Endothelial cell of umbilical vein (primary cell): ENCODE measurements at regions not wholly inside any gene's neighbourhood (a gene's known extent, or its start where the extent isn't known, plus 50 kb on each side); places are given as distances from the start of the nearest gene placed in this dataset.

Source experiments
- BruUV-seq: library from RNA; stranded (reverse); fragments of 400-500 nt; replicated peaks from 2 replicates; lab custom pipeline; 2021; lab: Mats Ljungman, UMichigan
- CTCF ChIA-PET: fragments of 300-600, 350-600 bp; sonication (Branson Sonifier 250); formaldehyde crosslinking; loops from one replicate; lab custom pipeline; 2021; ENCODE audit warnings: antibody characterized with exemption, inconsistent platforms; lab: Charles Lee
- POLR2A ChIA-PET: fragments of 300-600, 350-600 bp; sonication (Branson Sonifier 250); formaldehyde crosslinking; loops from one replicate; lab custom pipeline; 2021; ENCODE audit warnings: antibody characterized with exemption, inconsistent platforms; lab: Charles Lee
- DNase-seq: peaks from one replicate; pipeline ENCODE4 v3.0.0-alpha.2; 2011; ENCODE audit warnings: low read depth, low spot score
- FAIRE-seq: peaks from 2 replicates; lab custom pipeline; 2011; peaks lifted over from hg19 to GRCh38; lab: Jason Lieb, UNC
- H2AFZ ChIP-seq: 2 replicates; pipeline ENCODE4 v1.6.0; 2012; ENCODE audit warnings: low read depth, low read length, control low read depth, inconsistent platforms
- H3K27ac ChIP-seq: 2 replicates; pipeline ENCODE4 v1.5.1; 2011; ENCODE audit warnings: low read depth, mild to moderate bottlenecking, control low read depth, low read length, moderate library complexity; ENCODE audit not compliant: insufficient read depth
- H3K27me3 ChIP-seq, 2 experiments: 2 replicates each; pipeline versions ENCODE4 v1.6.0 to v1.6.1; 2011; ENCODE audit warnings: low read length in 2 of 2, mixed read lengths in 1 of 2; ENCODE audit not compliant: control insufficient read depth in 2 of 2, insufficient read depth in 2 of 2
- H3K36me3 ChIP-seq, 2 experiments: 2 replicates in 1 of 2; 3 replicates in 1 of 2; pipeline ENCODE4 v1.5.1; 2011; ENCODE audit warnings: low read length in 2 of 2, mild to moderate bottlenecking in 1 of 2, moderate library complexity in 1 of 2; ENCODE audit not compliant: control insufficient read depth in 2 of 2, insufficient read depth in 2 of 2; ENCODE audit errors: extremely low read depth in 1 of 2
- H3K4me1 ChIP-seq: 3 replicates; pipeline ENCODE4 v1.5.1; 2011; ENCODE audit warnings: mild to moderate bottlenecking, low read length; ENCODE audit not compliant: control insufficient read depth, insufficient read depth; ENCODE audit errors: extremely low read depth
- H3K4me2 ChIP-seq: 2 replicates; pipeline ENCODE4 v1.6.1; 2011; ENCODE audit warnings: low read length, control low read depth, mixed read lengths; ENCODE audit not compliant: insufficient read depth
- H3K4me3 ChIP-seq, 3 experiments: fragments of 200-600 bp in 1 of 3; sonication (generic), shearing (Covaris generic) in 1 of 3; replicated peaks in 1 of 3; 2 replicates each; pipeline ENCODE4 v1.5.1; 2011 to 2016; ENCODE audit warnings: control low read depth in 3 of 3, low read length in 3 of 3, mild to moderate bottlenecking in 2 of 3, inconsistent platforms in 1 of 3, low read depth in 1 of 3, moderate library complexity in 1 of 3; ENCODE audit not compliant: insufficient read depth in 1 of 3
- H3K79me2 ChIP-seq: 2 replicates; pipeline ENCODE4 v1.6.0; 2012; ENCODE audit warnings: low read length, inconsistent platforms; ENCODE audit not compliant: control insufficient read depth, insufficient read depth
- H3K9ac ChIP-seq: replicated peaks from 2 replicates; pipeline ENCODE3; 2011; ENCODE audit warnings: low read length, control low read depth; ENCODE audit not compliant: insufficient read depth; ENCODE audit errors: extremely low read depth
- H3K9me1 ChIP-seq: replicated peaks from 3 replicates; pipeline ENCODE4 v1.6.0; 2011; ENCODE audit warnings: mild to moderate bottlenecking, low read length; ENCODE audit not compliant: control insufficient read depth, insufficient read depth; ENCODE audit errors: extremely low read depth
- H3K9me3 ChIP-seq: replicated peaks from 2 replicates; pipeline ENCODE4 v1.5.1; 2012; ENCODE audit warnings: low read length, inconsistent platforms; ENCODE audit not compliant: control insufficient read depth, insufficient read depth
- H4K20me1 ChIP-seq: replicated peaks from 2 replicates; pipeline ENCODE3; 2011; ENCODE audit warnings: mild to moderate bottlenecking, low read length; ENCODE audit not compliant: control insufficient read depth, insufficient read depth; ENCODE audit errors: extremely low read depth
- CTCF ChIP-seq, 2 donors: IDR thresholded peaks; 1 replicate in 1 of 2; 2 replicates in 1 of 2; pipeline ENCODE4 v1.5.1; 2011; ENCODE audit warnings: low read length in 2 of 2, mild to moderate bottlenecking in 2 of 2, moderate library complexity in 2 of 2, control low read depth in 1 of 2, inconsistent platforms in 1 of 2, low read depth in 1 of 2; ENCODE audit not compliant: insufficient read depth in 1 of 2; ENCODE audit errors: extremely low read depth in 1 of 2
- EZH2 ChIP-seq: IDR thresholded peaks from 2 replicates; pipeline ENCODE4 v1.6.1; 2012; ENCODE audit warnings: borderline replicate concordance, low read depth, mild to moderate bottlenecking, moderate library complexity, low read length, inconsistent platforms; ENCODE audit not compliant: severe bottlenecking
- FOS ChIP-seq: IDR thresholded peaks from 2 replicates; pipeline ENCODE4 v1.6.1; 2011; ENCODE audit warnings: mild to moderate bottlenecking, low read length, moderate library complexity, borderline replicate concordance; ENCODE audit not compliant: insufficient read depth
- GATA2 ChIP-seq: IDR thresholded peaks from 2 replicates; pipeline ENCODE4 v1.7.0; 2011; ENCODE audit warnings: low read depth, mild to moderate bottlenecking, moderate library complexity, mixed read lengths, low read length; ENCODE audit not compliant: insufficient read length, insufficient read depth
- JUN ChIP-seq: IDR thresholded peaks from 2 replicates; pipeline ENCODE4 v1.6.1; 2011; ENCODE audit warnings: borderline replicate concordance, low read depth; ENCODE audit not compliant: insufficient read length, insufficient read depth
- MYC ChIP-seq: IDR thresholded peaks from one replicate; pipeline ENCODE4 v1.6.1; 2011; ENCODE audit warnings: mild to moderate bottlenecking, low read depth, low read length
- POLR2A ChIP-seq: IDR thresholded peaks from 2 replicates; pipeline ENCODE4 v1.6.1; 2012; ENCODE audit warnings: low read depth, mild to moderate bottlenecking, control low read depth, low read length
- POLR2AphosphoS5 ChIP-seq: IDR thresholded peaks from 2 replicates; pipeline ENCODE4 v1.6.1; 2012; ENCODE audit warnings: low read depth, mild to moderate bottlenecking, control low read depth, low read length, moderate library complexity; ENCODE audit not compliant: insufficient read depth
- dilution Hi-C: fragments of 300-500 bp; cut with MboI; formaldehyde crosslinking; loops from one replicate; pipeline ENCODE4 v1.15.0; 2019; ENCODE audit warnings: low sequenced_read_pairs; ENCODE audit not compliant: extremely low pct_ligation_motif_present
- intact Hi-C: fragments of 100-400 bp; cut with micrococcal nuclease; formaldehyde crosslinking; loops from one replicate; pipeline ENCODE4 v1.10.0; 2022
- TF ChIP-seq, protein P1 (sequence below): IDR thresholded peaks from 2 replicates; pipeline ENCODE4 v1.6.1; 2011; ENCODE audit not compliant: insufficient read depth, insufficient read length

DNA sequence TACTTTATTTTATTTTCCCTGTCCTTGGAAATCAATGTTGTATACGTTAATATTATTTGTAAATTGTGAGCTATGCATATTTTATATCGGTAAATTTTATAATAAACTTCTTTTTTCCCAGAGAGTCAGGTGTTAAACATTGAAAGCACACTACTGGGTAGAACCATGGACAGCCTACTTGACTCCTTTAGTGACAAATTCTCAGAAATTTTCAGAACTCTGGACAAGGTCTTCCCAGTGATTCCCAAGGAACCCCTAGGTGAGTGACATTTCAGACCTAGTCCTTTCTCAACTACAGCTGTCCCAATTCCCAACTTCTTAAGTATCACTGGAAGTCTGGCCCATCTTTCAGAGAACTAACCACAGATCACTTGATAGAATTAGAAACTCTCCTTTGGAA, 107.2 kb downstream of the RCN1 start:
- CTCF ChIA-PET, result no interaction called here

DNA sequence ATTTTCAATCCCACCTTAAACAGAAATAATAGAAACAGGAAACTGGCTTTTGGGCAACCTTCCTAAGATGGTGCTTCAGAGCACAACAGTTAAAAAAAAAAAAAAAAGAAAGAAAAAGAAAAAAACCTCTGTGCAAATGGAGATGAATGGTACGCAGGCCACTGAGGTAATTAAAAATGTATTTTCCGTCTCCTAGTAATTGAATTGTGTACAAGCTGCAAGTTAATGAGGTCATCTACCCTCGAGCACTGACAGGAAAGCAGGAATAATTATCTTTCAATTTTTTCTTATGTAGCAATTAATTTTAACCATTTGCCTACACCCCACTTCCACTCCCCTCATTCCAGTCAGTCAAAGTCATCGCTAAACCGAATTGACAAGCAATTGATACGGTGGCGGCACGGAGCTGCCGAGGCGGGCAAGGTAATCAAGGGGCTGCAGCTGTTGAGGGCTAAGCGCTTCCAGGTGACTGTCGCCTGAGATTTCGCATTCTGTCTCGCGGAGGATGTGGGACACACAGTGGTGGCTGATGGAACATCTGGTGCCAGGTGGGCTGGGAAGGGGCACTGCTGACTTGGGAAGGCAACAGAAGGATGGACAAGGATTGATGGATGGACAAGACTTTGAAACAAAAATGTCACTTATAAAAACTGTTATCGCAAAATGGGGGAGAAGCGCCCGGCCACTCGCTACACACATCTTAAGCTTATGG, 109.4 kb downstream of the RCN1 start:
- TF ChIP-seq POLR2A (no peak), POLR2AphosphoS5 (no peak), GATA2 (no peak), EZH2 (no peak), CTCF (IDR thresholded peaks at IDR 0.05; ENCODE audit: extremely low read depth in 1 of 2, insufficient read depth in 1 of 2, low read depth in 1 of 2, low read length in 2 of 2) (no peak), MYC (no peak), FOS (no peak), JUN (no peak)
- TF ChIP-seq, protein P1, sequence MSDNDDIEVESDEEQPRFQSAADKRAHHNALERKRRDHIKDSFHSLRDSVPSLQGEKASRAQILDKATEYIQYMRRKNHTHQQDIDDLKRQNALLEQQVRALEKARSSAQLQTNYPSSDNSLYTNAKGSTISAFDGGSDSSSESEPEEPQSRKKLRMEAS, result no peak

More for the DNA sequence above, 107.2 kb downstream of the RCN1 start:
- Histone ChIP-seq H3K9me3 (no peaks in the 10 kb centered on the region), H3K36me3 (no peaks in the 10 kb centered on the region), H3K27me3 (peaks cover 0 to 2% of the 10 kb centered on the region in 2 experiments), H3K27ac (no peak overlapping the region), H3K4me1 (no peaks in the 10 kb centered on the region), H3K9ac (no peak overlapping the region), H3K4me3 (no peak overlapping the region), H3K79me2 (no peaks in the 10 kb centered on the region), H3K4me2 (no peak overlapping the region), H2AFZ (no peak overlapping the region), H3K9me1 (no peaks in the 10 kb centered on the region), H4K20me1 (no peaks in the 10 kb centered on the region)
- TF ChIP-seq, protein P1, result no peak
- no peak for TF ChIP-seq FOS
- no peak for DNase-seq
- BruUV-seq, result no TSS peak
- intact Hi-C loops (no loop called here), dilution Hi-C loops (no loop called here)
- POLR2A ChIA-PET, result interaction anchor here (0.7 kb wide), 1 partner anchor 39 kb away, joined by 3 read pairs; no protein-coding TSS in a partner anchor
- FAIRE-seq, result no peak

More for the DNA sequence above, 109.4 kb downstream of the RCN1 start:
- H3K9ac ChIP-seq, result no peak overlapping the region
- no peak overlapping the region for H2AFZ ChIP-seq
- H3K79me2 ChIP-seq, result no peaks in the 10 kb centered on the region
- H3K9me1 ChIP-seq, result no peaks in the 10 kb centered on the region
- no peak overlapping the region for H3K4me3 ChIP-seq
- BruUV-seq, result no TSS peak
- H3K4me2 ChIP-seq, result no peak overlapping the region
- H4K20me1 ChIP-seq, result no peaks in the 10 kb centered on the region
- H3K27ac ChIP-seq, result no peak overlapping the region
- FAIRE-seq, result no peak
- DNase-seq, result no peak
- H3K27me3 ChIP-seq, result peaks cover 0 to 2% of the 10 kb centered on the region in 2 experiments
- no peaks in the 10 kb centered on the region for H3K36me3 ChIP-seq
- ChIA-PET CTCF (interaction anchor here (0.7 to 0.9 kb wide), 3 partner anchors 24 to 526 kb away, joined by 3 to 4 read pairs (median 3); no protein-coding TSS in a partner anchor), POLR2A (no interaction called here)
- H3K4me1 ChIP-seq, result no peaks in the 10 kb centered on the region
- intact Hi-C loops, result no loop called here
- H3K9me3 ChIP-seq, result no peaks in the 10 kb centered on the region
- dilution Hi-C loops, result no loop called here
